ENCODE measurements at regions not wholly inside any gene's neighbourhood (a gene's known extent, or its start where the extent isn't known, plus 50 kb on each side); places are given as distances from the start of the nearest gene placed in this dataset.

DNA sequence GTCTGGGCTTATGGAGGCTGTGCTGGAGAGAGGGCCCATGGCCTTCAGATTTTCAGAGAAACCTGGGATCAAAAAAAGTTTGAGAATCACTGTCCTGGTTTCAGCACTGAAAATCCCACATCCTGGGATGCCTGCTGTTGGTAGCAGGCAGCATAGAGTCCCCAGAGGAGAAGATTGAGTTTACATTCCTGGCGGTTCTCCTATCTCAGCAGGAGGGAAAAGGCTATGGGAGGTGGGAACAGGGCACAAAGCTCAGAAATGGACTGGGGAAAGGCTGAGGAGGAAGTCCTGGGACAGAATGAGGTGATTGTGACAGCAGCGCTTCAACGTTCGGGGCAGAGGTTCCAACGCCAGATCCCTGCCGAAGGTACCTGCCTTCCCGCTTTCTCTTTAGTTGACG is 103.4 kb downstream of the ETS2 start:
- TF ChIP-seq POLR2A (IDR thresholded peaks at IDR 0.05) = no peak
- TF ChIP-seq, protein P1, sequence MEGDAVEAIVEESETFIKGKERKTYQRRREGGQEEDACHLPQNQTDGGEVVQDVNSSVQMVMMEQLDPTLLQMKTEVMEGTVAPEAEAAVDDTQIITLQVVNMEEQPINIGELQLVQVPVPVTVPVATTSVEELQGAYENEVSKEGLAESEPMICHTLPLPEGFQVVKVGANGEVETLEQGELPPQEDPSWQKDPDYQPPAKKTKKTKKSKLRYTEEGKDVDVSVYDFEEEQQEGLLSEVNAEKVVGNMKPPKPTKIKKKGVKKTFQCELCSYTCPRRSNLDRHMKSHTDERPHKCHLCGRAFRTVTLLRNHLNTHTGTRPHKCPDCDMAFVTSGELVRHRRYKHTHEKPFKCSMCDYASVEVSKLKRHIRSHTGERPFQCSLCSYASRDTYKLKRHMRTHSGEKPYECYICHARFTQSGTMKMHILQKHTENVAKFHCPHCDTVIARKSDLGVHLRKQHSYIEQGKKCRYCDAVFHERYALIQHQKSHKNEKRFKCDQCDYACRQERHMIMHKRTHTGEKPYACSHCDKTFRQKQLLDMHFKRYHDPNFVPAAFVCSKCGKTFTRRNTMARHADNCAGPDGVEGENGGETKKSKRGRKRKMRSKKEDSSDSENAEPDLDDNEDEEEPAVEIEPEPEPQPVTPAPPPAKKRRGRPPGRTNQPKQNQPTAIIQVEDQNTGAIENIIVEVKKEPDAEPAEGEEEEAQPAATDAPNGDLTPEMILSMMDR (IDR thresholded peaks at IDR 0.05) = no peak
